Activated T-cell treated with anti-CD3 and anti-CD28 coated beads for 24 hours (primary cell): ENCODE measurements at regions not wholly inside any gene's neighbourhood (a gene's known extent, or its start where the extent isn't known, plus 50 kb on each side); places are given as distances from the start of the nearest gene placed in this dataset.
"Not testable (repeated sequence)": the region's sequence is repeated elsewhere in the genome, so short reads cannot be mapped to it uniquely, and the experiment has no call there.

Experiments used
- DNase-seq: peaks from one replicate; pipeline ENCODE4 v3.0.0-alpha.2; 2020; ENCODE audit warnings: low read depth

- not testable (repeated sequence) for DNase-seq
Observed at GRCh38 chr5:96319981-96320739, 112.9 kb downstream of the PCSK1 start.

DNA sequence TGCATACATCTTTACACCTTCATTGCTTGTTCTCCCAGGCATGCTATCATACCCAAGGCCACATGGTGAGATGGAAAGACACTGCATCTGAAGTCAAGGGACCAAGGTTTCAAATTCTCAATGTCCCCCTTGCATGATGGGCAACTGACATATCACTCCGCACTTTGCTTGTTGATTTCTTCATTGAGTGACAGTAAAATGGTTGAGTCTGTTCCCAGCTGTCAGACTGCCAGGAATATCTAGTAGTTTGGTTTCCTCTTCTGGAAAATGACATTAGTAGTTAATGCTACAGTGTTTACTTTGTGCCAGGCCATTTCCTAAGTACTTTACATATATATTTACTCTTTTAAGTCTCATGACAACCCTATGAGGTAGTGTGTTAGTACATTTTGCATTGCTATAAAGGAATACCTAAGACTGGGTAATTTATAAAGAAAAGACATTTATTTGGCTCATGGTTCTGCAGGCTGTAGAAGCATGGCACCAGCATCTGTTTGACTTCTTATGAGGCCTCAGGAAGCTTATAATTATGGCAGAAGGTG, 114.4 kb downstream of the PCSK1 start:
- no peak for DNase-seq

- DNase-seq, result no peak
Observed at GRCh38 chr5:96317945-96318344, 115.1 kb downstream of the PCSK1 start.

DNA sequence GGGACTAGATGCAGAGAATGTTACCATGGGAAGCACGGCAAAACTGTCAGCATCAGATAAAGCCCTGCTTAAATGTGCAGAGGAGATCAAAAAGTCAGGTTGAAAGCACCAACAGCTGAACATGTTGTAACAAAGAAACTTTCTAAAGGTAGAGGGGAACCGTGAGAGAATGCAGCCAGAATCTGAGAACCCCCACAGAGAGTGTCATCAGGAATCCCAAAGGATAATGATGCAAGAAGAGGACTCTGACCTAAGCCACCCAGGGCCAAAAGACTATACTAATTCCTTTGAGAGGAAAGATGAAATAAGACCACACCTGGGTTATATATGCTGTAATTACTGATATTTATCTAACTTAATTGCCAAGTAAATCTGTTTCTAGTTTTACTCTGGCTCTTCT, 116.6 kb downstream of the PCSK1 start:
- DNase-seq, result no peak

GRCh38 chr5:96316017-96316416, 117.0 kb downstream of the PCSK1 start:
- no peak for DNase-seq

- no peak for DNase-seq
Observed at GRCh38 chr5:96315431-96315830, 117.6 kb downstream of the PCSK1 start.

DNA sequence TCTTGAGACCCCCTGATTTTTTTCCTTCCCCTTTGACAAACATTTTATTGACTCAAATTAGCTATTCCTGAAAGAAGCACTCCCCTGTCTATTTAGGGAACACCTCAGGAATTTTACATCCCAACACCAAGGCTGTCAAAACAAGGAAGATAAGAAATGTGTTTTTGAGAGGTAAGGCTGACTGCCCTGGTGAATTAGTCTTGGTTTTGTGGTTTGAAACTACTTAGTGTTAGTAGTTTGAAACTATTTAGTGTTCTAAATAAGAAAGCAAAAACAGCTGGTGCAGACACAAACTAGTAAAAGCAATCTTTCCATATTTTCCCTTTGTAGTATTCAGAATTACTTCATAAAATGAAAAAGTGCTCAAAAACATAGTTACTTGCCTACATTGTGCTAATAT, 120.7 kb downstream of the PCSK1 start:
- no peak for DNase-seq

DNA sequence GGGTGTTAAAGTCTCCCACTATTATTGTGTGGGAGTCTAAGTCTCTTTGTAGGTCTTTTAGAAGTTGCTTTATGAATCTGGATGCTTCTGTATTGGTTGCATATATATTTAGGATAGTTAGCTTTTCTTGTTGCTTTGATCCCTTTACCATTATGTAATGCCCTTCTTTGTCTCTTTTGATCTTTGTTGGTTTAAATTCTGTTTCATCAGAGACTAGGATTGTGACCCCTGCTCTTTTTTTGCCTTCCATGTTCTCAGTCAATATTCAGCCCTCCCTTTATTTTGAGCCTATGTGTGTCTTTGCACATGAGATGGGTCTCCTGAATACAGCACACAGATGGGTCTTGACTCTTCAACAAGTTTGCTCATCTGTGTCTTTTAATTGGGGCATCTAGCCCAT, 126.0 kb downstream of the PCSK1 start:
- DNase-seq, result not testable (repeated sequence)

GRCh38 chr5:96302174-96302738, 130.8 kb downstream of the PCSK1 start:
- DNase-seq, result no peak

DNA sequence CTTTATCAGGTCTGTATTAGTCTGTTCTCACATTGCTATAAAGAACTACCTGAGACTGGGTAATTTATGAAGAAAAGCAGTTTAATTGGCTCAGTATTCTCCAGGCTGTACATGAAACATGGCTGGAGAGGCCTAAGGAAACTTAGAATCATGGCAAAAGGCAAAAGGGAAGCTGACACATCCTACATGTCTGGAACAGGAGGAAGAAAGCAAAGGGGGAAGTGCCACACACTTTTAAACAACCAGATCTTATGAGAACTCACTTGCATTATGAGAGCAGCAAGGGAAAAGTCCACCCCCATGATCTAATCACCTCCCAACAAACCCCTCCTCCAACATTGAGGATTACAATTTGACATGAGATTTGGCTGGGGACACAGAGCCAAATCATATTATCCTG, 132.1 kb downstream of the PCSK1 start:
- no peak for DNase-seq

DNA sequence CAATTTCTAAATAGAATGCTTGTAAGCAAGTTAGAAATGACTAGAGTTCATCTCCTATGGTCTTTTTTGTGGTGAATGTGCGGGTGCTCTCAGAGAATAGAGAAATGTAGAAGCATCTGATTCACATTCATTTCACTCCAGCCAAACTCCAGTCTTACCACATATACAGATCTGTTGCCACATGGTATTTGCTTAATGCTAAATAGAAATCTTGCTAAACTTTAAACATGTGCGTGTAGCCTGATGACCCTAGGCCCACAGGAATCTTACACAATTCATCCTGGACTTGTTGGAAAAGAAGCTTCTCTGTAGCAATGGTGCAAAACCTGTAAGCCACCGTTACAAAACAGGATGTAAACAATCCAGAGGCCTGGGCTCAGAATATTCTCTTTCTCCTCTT, 135.2 kb downstream of the PCSK1 start:
- no peak for DNase-seq

- no peak for DNase-seq
Observed at GRCh38 chr5:96297290-96297689, 135.8 kb downstream of the PCSK1 start.

- no peak for DNase-seq
Observed at GRCh38 chr5:96294884-96295202, 138.2 kb downstream of the PCSK1 start.

GRCh38 chr5:96293966-96294883, 138.8 kb downstream of the PCSK1 start:
- DNase-seq, result no peak

GRCh38 chr5:96292582-96293247, 140.3 kb downstream of the PCSK1 start:
- no peak for DNase-seq

DNA sequence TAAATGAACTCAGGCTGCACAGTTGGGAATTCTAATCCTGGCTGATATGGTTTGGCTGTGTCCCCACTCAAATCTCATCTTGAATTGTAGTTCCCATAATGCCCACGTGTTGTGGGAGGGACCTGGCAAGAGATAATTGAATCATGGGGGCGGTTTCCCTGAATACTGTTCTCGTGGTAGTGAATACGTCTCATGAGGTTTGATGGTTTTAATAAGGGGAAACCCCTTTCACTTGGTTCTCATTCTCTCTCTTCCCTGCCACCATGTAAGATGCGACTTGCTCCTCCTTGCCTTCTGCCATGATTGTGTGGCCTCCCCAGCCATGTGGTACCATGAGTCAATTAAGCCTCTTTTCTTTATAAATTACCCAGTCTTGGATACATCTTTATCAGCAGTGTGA, 143.8 kb downstream of the PCSK1 start:
- DNase-seq, result peak; percentile 18

- DNase-seq, result no peak
Observed at GRCh38 chr5:96288845-96289185, 144.2 kb downstream of the PCSK1 start.

- DNase-seq, result no peak
Observed at GRCh38 chr5:96288166-96288844, 144.7 kb downstream of the PCSK1 start.

DNA sequence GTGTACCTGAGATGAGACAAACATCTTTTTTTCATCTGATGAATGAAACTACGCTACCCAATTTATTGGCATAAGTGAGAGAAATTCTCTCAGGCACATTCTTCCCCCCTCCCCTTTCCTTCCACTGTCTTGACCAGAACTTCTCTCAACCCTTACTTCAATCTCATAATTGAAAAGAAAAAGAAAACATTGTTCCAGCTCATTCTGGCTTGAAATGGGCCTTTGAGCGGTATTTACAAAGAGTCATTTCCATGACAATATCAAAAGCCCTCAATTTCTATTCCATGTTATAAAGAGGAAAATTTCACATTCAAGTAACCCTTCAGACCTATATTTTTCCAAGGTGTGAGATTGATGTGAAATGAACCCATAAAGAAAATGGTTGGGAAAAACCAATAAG, 145.9 kb downstream of the PCSK1 start:
- no peak for DNase-seq

DNA sequence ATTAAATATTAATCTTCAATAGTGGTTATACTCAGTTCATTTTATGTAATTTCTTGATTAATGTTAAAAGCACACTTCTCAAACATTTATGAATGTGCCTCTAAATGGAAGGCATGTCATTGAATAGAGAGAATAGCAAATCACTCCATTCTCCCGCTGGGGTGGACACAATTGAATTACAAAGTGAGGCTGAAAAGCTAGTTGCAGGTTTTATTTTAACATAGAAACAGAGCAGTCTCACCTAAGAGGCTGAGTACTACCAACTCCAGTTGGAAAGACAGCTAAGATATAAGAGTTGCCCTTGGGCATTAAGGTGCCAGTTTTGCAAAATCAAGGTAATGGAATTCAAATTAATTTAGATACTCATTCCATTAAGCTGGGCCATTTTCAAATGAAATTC, 147.2 kb downstream of the PCSK1 start:
- DNase-seq, result no peak

DNA sequence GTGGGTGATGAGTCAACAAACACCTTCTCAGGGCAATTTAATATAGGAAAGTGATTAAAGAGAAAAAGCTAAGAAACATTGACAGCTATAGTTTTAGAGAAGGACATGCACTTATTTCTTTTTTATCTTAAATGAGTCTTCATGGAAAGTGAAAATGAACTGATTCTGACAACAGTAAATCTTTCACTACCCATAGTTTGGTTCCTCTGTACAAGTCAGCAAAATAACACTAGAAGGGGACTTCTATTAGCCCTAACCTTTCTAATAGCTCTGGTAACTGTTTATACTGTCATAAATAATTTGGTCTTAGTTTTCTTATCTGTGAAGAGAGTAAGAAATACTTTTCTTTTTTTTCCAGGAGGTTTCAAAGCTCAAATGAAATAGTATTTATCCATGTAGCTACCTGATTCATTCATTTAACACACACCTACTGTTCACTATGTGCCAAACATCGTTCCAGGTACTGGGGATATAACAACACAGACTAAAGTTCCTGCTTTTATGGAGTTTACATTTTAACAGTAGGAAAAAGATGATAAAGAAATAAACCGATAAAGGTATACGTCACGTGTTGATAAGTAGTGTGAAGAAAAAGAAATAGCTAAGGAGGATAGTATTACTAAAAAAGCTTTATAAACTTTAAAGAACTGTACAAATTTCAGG, 148.2 kb downstream of the PCSK1 start:
- DNase-seq, result no peak
